ENCODE measurements at regions not wholly inside any gene's neighbourhood (a gene's known extent, or its start where the extent isn't known, plus 50 kb on each side); places are given as distances from the start of the nearest gene placed in this dataset.

DNA sequence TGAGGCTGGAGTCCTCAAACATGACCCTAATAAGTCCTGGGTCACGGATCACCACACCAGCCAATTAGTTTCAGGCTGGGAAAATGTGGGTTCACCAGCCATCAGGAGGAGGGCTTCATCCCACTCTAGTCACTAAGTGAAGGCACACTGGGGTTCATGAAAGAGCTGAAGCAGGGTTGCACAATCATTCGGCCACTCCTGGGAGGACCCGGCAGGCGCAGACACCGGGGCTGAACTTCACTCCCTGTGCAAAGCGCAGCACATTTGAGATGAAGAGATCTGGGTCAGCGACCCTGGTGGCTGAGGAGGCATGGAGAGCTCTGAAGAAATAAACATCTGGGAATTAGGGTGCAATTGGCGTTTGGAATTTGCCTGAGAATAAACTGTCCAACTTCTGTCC lies 684.4 kb upstream of the SALL3 start:
- H3K9me3 ChIP-seq: no peaks in the 10 kb centered on the region
- no peak for ATAC-seq (ENCODE audit: insufficient number of reproducible peaks, low FRiP score, low read depth)
- no peak for DNase-seq (ENCODE audit: low spot score)
- no peak overlapping the region for H3K27ac ChIP-seq
- H3K4me1 ChIP-seq (ENCODE audit: control insufficient read depth in 1 of 2, low read depth in 2 of 2): no peaks in the 10 kb centered on the region
- TF ChIP-seq, protein P1, sequence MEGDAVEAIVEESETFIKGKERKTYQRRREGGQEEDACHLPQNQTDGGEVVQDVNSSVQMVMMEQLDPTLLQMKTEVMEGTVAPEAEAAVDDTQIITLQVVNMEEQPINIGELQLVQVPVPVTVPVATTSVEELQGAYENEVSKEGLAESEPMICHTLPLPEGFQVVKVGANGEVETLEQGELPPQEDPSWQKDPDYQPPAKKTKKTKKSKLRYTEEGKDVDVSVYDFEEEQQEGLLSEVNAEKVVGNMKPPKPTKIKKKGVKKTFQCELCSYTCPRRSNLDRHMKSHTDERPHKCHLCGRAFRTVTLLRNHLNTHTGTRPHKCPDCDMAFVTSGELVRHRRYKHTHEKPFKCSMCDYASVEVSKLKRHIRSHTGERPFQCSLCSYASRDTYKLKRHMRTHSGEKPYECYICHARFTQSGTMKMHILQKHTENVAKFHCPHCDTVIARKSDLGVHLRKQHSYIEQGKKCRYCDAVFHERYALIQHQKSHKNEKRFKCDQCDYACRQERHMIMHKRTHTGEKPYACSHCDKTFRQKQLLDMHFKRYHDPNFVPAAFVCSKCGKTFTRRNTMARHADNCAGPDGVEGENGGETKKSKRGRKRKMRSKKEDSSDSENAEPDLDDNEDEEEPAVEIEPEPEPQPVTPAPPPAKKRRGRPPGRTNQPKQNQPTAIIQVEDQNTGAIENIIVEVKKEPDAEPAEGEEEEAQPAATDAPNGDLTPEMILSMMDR (IDR thresholded peaks at IDR 0.05): no peak
- H3K4me3 ChIP-seq: no peak overlapping the region
- H3K27me3 ChIP-seq (replicated peaks; ENCODE audit: insufficient read depth): no peaks in the 10 kb centered on the region
- no peaks in the 10 kb centered on the region for H3K36me3 ChIP-seq

DNA sequence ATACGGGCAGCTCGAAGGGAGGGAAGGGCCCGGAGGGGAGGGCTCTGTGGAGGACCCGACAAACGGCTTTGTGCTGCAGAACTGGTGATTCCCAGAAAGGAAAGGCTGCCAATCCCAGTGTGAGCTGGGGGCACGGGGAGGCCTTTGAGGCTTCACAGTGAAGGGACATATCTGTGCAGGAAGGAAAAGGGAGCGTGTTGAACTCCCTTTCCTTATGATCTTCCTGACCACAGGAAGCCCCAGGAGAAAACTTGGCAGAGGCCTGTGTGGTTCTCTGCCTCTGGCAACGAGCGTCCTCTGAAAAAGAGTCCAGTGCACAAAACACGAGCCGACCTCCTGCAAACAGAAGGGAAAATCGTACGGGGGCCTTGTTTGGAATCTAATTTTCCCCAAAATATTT lies 683.5 kb upstream of the SALL3 start:
- Histone ChIP-seq H3K4me1 (ENCODE audit: control insufficient read depth in 1 of 2, low read depth in 2 of 2) (no peaks in the 10 kb centered on the region), H3K9me3 (no peaks in the 10 kb centered on the region), H3K36me3 (no peaks in the 10 kb centered on the region), H3K27ac (no peak overlapping the region), H3K27me3 (replicated peaks; ENCODE audit: insufficient read depth) (no peaks in the 10 kb centered on the region), H3K4me3 (no peak overlapping the region)
- DNase-seq (ENCODE audit: low spot score) (no peak), ATAC-seq (ENCODE audit: insufficient number of reproducible peaks, low FRiP score, low read depth) (no peak)
- TF ChIP-seq, protein P1 (IDR thresholded peaks at IDR 0.05): no peak

DNA sequence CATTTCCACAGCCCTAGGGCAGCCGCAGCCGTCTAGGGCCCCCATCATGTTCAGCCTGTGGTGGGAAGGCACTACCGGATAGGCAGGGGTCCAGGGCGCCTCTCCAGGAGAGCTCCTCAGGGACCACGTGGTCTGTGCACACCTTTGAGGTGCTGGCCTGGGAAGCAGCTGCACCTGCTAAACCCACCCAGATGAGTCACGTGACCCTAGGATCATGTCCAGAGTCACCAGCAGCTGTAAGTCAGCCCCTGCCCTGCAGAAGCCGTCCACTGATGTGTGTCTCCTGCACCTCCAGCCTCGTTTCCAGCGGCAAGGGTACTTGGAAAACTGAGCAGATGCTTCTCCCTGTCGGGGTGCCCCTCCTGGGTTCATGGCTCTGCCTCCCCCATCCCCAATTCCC lies 682.6 kb upstream of the SALL3 start:
- Histone ChIP-seq H3K27me3 (replicated peaks; ENCODE audit: insufficient read depth) (no peaks in the 10 kb centered on the region), H3K36me3 (no peaks in the 10 kb centered on the region), H3K27ac (no peak overlapping the region), H3K4me3 (no peak overlapping the region), H3K9me3 (no peaks in the 10 kb centered on the region), H3K4me1 (ENCODE audit: control insufficient read depth in 1 of 2, low read depth in 2 of 2) (no peaks in the 10 kb centered on the region)
- ATAC-seq (ENCODE audit: insufficient number of reproducible peaks, low FRiP score, low read depth) (no peak), DNase-seq (ENCODE audit: low spot score) (no peak)
- TF ChIP-seq, protein P1 (IDR thresholded peaks at IDR 0.05): no peak

- TF ChIP-seq, protein P1 (IDR thresholded peaks at IDR 0.05): no peak
- Histone ChIP-seq H3K27me3 (replicated peaks; ENCODE audit: insufficient read depth) (no peaks in the 10 kb centered on the region), H3K4me1 (ENCODE audit: control insufficient read depth in 1 of 2, low read depth in 2 of 2) (no peaks in the 10 kb centered on the region), H3K36me3 (no peaks in the 10 kb centered on the region), H3K9me3 (no peaks in the 10 kb centered on the region), H3K4me3 (no peak overlapping the region), H3K27ac (no peak overlapping the region)
- no peak for ATAC-seq (ENCODE audit: insufficient number of reproducible peaks, low FRiP score, low read depth)
- DNase-seq (ENCODE audit: low spot score): no peak
These were observed 676.0 kb upstream of the SALL3 start for GRCh38 chr18:78303519-78304191.

DNA sequence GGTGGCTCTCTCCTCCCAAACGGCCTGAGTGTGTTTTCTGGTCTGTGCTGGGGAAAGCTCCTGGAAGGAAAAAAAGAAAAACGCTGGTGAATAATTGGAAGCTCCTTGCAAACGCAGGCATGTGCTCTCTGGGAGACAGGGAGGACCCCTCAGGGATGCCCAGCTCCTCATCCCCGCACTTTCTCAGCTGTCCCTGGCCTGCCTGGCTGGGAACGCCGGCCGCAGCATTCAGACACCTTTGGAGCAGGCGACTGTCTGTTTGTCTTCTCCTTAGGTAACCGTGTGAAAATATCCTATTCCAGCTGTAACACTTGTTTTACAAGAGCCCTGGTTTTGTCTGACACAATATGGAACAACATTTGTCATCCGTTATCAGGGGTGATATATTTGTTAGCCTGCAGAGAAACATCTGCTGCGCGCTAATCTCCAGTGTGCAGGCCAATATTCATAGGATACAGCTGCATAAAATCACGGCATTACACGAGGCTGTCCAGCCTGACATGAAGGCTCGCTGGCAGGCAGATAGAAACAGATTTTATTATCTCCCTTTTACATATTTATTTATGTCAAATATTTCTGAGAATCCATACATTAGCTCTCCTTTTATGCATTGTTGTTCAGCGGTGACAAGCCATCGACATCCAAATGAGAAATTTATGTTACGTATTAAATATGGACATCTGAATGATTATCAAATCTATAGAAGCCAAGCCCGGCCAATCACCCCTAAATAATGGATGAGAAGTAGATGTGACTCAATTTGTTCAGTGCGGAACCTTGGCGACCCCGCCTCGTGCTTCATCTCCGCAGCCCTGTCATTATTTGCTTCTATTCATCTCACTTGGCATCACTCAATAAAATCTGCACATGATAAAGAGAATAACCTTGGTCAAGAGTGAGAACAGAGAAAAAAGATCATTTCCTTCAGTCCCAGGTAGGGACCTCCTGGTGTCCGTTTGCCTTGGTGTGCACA lies 675.1 kb upstream of the SALL3 start:
- TF ChIP-seq, protein P1 (IDR thresholded peaks at IDR 0.05): no peak
- ATAC-seq (ENCODE audit: insufficient number of reproducible peaks, low FRiP score, low read depth): no peak
- H3K9me3 ChIP-seq: no peaks in the 10 kb centered on the region

More for the DNA sequence above, 675.1 kb upstream of the SALL3 start:
- H3K27me3 ChIP-seq (replicated peaks; ENCODE audit: insufficient read depth): no peaks in the 10 kb centered on the region
- H3K27ac ChIP-seq: no peak overlapping the region
- H3K4me1 ChIP-seq (ENCODE audit: control insufficient read depth in 1 of 2, low read depth in 2 of 2): no peaks in the 10 kb centered on the region
- H3K36me3 ChIP-seq: no peaks in the 10 kb centered on the region
- no peak for DNase-seq (ENCODE audit: low spot score)
- H3K4me3 ChIP-seq: no peak overlapping the region
